IMR-90 (cell line): ENCODE measurements at regions not wholly inside any gene's neighbourhood (a gene's known extent, or its start where the extent isn't known, plus 50 kb on each side); places are given as distances from the start of the nearest gene placed in this dataset.

Source experiments
- ATAC-seq: fragments of 200-7000 bp; cut with Tn5 transposase; 2 replicates; pipeline ENCODE4 v1.9.1; 2020; ENCODE audit warnings: low read depth, mild to moderate bottlenecking, moderate library complexity
- BruUV-seq: library from RNA; stranded (reverse); fragments of 400-500 nt; replicated peaks from 2 replicates; lab custom pipeline; 2021; lab: Mats Ljungman, UMichigan
- CTCF ChIA-PET: fragments of 300-600 bp; formaldehyde crosslinking; extraction: SDS; loops from one replicate; lab custom pipeline; 2021; ENCODE audit warnings: antibody characterized with exemption; lab: Yijun Ruan, JAX
- POLR2A ChIA-PET: fragments of 300-600 bp; sonication (Branson Sonifier 250); formaldehyde crosslinking; loops from one replicate; lab custom pipeline; 2022; ENCODE audit warnings: antibody characterized with exemption; ENCODE audit not compliant: unreplicated experiment; lab: Charles Lee
- DNase-seq: peaks from one replicate; pipeline ENCODE4 v3.0.0; 2013
- H2AFZ ChIP-seq: replicated peaks from 2 replicates; pipeline ENCODE3; 2013; ENCODE audit warnings: low read length, mild to moderate bottlenecking; ENCODE audit not compliant: poor library complexity
- H2AK5ac ChIP-seq: 2 replicates; pipeline ENCODE4 v1.6.1; 2013; ENCODE audit warnings: low read depth, low read length, inconsistent platforms
- H2AK9ac ChIP-seq: replicated peaks from 2 replicates; pipeline ENCODE3; 2013; ENCODE audit warnings: mild to moderate bottlenecking, low read depth, low read length, moderate library complexity; ENCODE audit not compliant: poor library complexity
- H2BK120ac ChIP-seq: 2 replicates; pipeline ENCODE4 v1.6.1; 2013; ENCODE audit warnings: low read depth, low read length, inconsistent platforms
- H2BK15ac ChIP-seq: 3 replicates; pipeline ENCODE4 v1.6.1; 2013; ENCODE audit warnings: low read depth, low read length, inconsistent platforms
- H2BK20ac ChIP-seq: 2 replicates; pipeline ENCODE4 v1.6.1; 2013; ENCODE audit warnings: low read depth, mild to moderate bottlenecking, inconsistent platforms, low read length, moderate library complexity
- H2BK5ac ChIP-seq: 2 replicates; pipeline ENCODE4 v1.6.1; 2013; ENCODE audit warnings: mild to moderate bottlenecking, low read depth, low read length, inconsistent platforms; ENCODE audit not compliant: poor library complexity, severe bottlenecking
- H3K14ac ChIP-seq: replicated peaks from 2 replicates; pipeline ENCODE4 v1.6.1; 2013; ENCODE audit warnings: low read depth, low read length, inconsistent platforms
- H3K18ac ChIP-seq: 2 replicates; pipeline ENCODE4 v1.6.1; 2013; ENCODE audit warnings: low read depth, low read length, control low read depth
- H3K23ac ChIP-seq: 2 replicates; pipeline ENCODE4 v1.6.1; 2013; ENCODE audit warnings: low read depth, low read length, inconsistent platforms
- H3K27ac ChIP-seq: 2 replicates; pipeline ENCODE4 v1.5.1; 2013; ENCODE audit warnings: mild to moderate bottlenecking, control low read depth, low read length; ENCODE audit not compliant: insufficient read depth
- H3K27me3 ChIP-seq: 2 replicates; pipeline ENCODE4 v1.6.1; 2013; ENCODE audit warnings: low read length; ENCODE audit not compliant: control insufficient read depth, insufficient read depth
- H3K36me3 ChIP-seq: 2 replicates; pipeline ENCODE4 v1.6.1; 2013; ENCODE audit warnings: low read length, mixed read lengths; ENCODE audit not compliant: control insufficient read depth, insufficient read depth
- H3K4ac ChIP-seq: 2 replicates; pipeline ENCODE4 v1.6.1; 2013; ENCODE audit warnings: low read depth, low read length, inconsistent platforms
- H3K4me1 ChIP-seq: 2 replicates; pipeline ENCODE4 v1.6.1; 2013; ENCODE audit warnings: low read length, mixed read lengths; ENCODE audit not compliant: control insufficient read depth, insufficient read depth
- H3K4me2 ChIP-seq: 2 replicates; pipeline ENCODE4 v1.6.1; 2013; ENCODE audit warnings: low read depth, mild to moderate bottlenecking, control low read depth, low read length, moderate library complexity
- H3K4me3 ChIP-seq: 2 replicates; pipeline ENCODE4 v1.5.1; 2013; ENCODE audit warnings: low read depth, mild to moderate bottlenecking, control low read depth, low read length, moderate library complexity; ENCODE audit not compliant: insufficient read depth
- H3K56ac ChIP-seq: 2 replicates; pipeline ENCODE4 v1.6.1; 2013; ENCODE audit warnings: low read length, inconsistent platforms; ENCODE audit not compliant: insufficient read depth; ENCODE audit errors: extremely low read depth
- H3K79me1 ChIP-seq, 2 experiments: 2 replicates each; pipeline ENCODE4 v1.6.1; 2013; ENCODE audit warnings: low read length in 2 of 2, inconsistent platforms in 1 of 2, low read depth in 1 of 2
- H3K9ac ChIP-seq: 2 replicates; pipeline ENCODE4 v1.6.1; 2013; ENCODE audit warnings: low read depth, low read length, control low read depth
- H3K9me1 ChIP-seq: 2 replicates; pipeline ENCODE4 v1.6.1; 2013; ENCODE audit warnings: low read length, inconsistent platforms; ENCODE audit not compliant: insufficient read depth
- H3K9me3 ChIP-seq: 2 replicates; pipeline ENCODE4 v1.6.1; 2013; ENCODE audit warnings: low read length; ENCODE audit not compliant: control insufficient read depth, insufficient read depth
- H4K20me1 ChIP-seq: 2 replicates; pipeline ENCODE4 v1.6.1; 2013; ENCODE audit warnings: low read length, inconsistent platforms; ENCODE audit not compliant: insufficient read depth
- H4K5ac ChIP-seq: 2 replicates; pipeline ENCODE4 v1.6.1; 2013; ENCODE audit warnings: mild to moderate bottlenecking, low read depth, low read length, control low read depth
- H4K8ac ChIP-seq, 2 experiments: 2 replicates each; pipeline ENCODE4 v1.6.1; 2013; ENCODE audit warnings: low read depth in 2 of 2, low read length in 2 of 2, control low read depth in 1 of 2, inconsistent platforms in 1 of 2
- H4K91ac ChIP-seq: 2 replicates; pipeline ENCODE4 v1.6.1; 2013; ENCODE audit warnings: low read depth, low read length, inconsistent platforms; ENCODE audit not compliant: insufficient read depth
- BHLHE40 ChIP-seq: fragments of 150-350 bp; IDR thresholded peaks from 2 replicates; pipeline ENCODE4 v1.6.1; 2016; ENCODE audit warnings: mild to moderate bottlenecking, low read depth, low read length
- CEBPB ChIP-seq: IDR thresholded peaks from 2 replicates; pipeline ENCODE4 v1.6.1; 2012; ENCODE audit warnings: low read depth, low read length, improper control_type of control experiment
- CHD1 ChIP-seq: IDR thresholded peaks from 2 replicates; pipeline ENCODE4 v1.6.1; 2012; ENCODE audit warnings: low read depth, low read length, improper control_type of control experiment
- FOS ChIP-seq: fragments of 150-350 bp; IDR thresholded peaks from 2 replicates; pipeline ENCODE4 v1.6.1; 2016; ENCODE audit warnings: low read depth, low read length
- MAFK ChIP-seq: IDR thresholded peaks from 2 replicates; pipeline ENCODE4 v1.6.1; 2012; ENCODE audit warnings: low read depth, low read length, improper control_type of control experiment
- MAZ ChIP-seq: IDR thresholded peaks from 2 replicates; pipeline ENCODE4 v1.6.1; 2012; ENCODE audit warnings: low read depth, mild to moderate bottlenecking, low read length, improper control_type of control experiment, moderate library complexity, borderline replicate concordance
- MXI1 ChIP-seq: IDR thresholded peaks from 2 replicates; pipeline ENCODE4 v1.6.1; 2012; ENCODE audit warnings: low read depth, mild to moderate bottlenecking, low read length, moderate library complexity, borderline replicate concordance
- NFE2L2 ChIP-seq: fragments of 150-350 bp; IDR thresholded peaks from 2 replicates; pipeline ENCODE4 v1.6.1; 2016; ENCODE audit warnings: low read depth, mild to moderate bottlenecking, low read length
- POLR2A ChIP-seq: IDR thresholded peaks from 2 replicates; pipeline ENCODE4 v1.6.1; 2012; ENCODE audit warnings: mild to moderate bottlenecking, low read depth, low read length
- RAD21 ChIP-seq: IDR thresholded peaks from 2 replicates; pipeline ENCODE4 v1.6.1; 2012; ENCODE audit warnings: low read length, improper control_type of control experiment
- RCOR1 ChIP-seq: IDR thresholded peaks from 2 replicates; pipeline ENCODE4 v1.6.1; 2012; ENCODE audit warnings: mild to moderate bottlenecking, low read length, improper control_type of control experiment; ENCODE audit not compliant: insufficient replicate concordance
- RFX5 ChIP-seq: IDR thresholded peaks from 2 replicates; pipeline ENCODE4 v1.8.0; 2012; ENCODE audit warnings: low read depth, mild to moderate bottlenecking, low read length, moderate library complexity
- SMC3 ChIP-seq: fragments of 150-350 bp; IDR thresholded peaks from 2 replicates; pipeline ENCODE4 v1.6.1; 2016; ENCODE audit warnings: low read depth, mild to moderate bottlenecking, antibody characterized with exemption, low read length, moderate library complexity
- WGBS, 2 experiments: methylation state at CpG; one replicate each; pipeline versions ENCODE4 v1.1.5 to v1.1.7; 2013; ENCODE audit warnings: missing lambda C conversion rate in 2 of 2; ENCODE audit not compliant: insufficient read length in 1 of 2; ENCODE audit errors: extremely low coverage in 2 of 2; 5-methylcytosine and 5-hydroxymethylcytosine counted together
- dilution Hi-C: fragments of 300-500 bp; cut with HindIII; formaldehyde crosslinking; loops from one replicate; pipeline ENCODE4 v1.14.3; 2018; ENCODE audit warnings: low sequenced_read_pairs; ENCODE audit not compliant: unreplicated experiment
- in situ Hi-C: fragments of 300-500 bp; cut with MboI; formaldehyde crosslinking; loops from 3 replicates; pipeline ENCODE4 v1.14.3; 2019; ENCODE audit warnings: low sequenced_read_pairs, inconsistent platforms, mixed read lengths
- intact Hi-C: fragments of 100-400 bp; cut with micrococcal nuclease; formaldehyde crosslinking; loops from 2 replicates; pipeline ENCODE4 v1.10.0; 2022
- TF ChIP-seq, protein P1 (sequence below): fragments of 150-350 bp; IDR thresholded peaks from 2 replicates; pipeline ENCODE4 v1.6.1; 2017; ENCODE audit warnings: mild to moderate bottlenecking, antibody characterized with exemption, low read length, low read depth
- TF ChIP-seq, protein P2 (sequence below): conservative IDR thresholded peaks from 2 replicates; pipeline ENCODE4 v1.5.1; 2012; ENCODE audit warnings: mild to moderate bottlenecking, low read depth, low read length, improper control_type of control experiment
- TF ChIP-seq, protein P3 (sequence below): fragments of 150-350 bp; IDR thresholded peaks from 2 replicates; pipeline ENCODE4 v1.6.1; 2016; ENCODE audit warnings: low read depth, mild to moderate bottlenecking, low read length, moderate library complexity, borderline replicate concordance

DNA sequence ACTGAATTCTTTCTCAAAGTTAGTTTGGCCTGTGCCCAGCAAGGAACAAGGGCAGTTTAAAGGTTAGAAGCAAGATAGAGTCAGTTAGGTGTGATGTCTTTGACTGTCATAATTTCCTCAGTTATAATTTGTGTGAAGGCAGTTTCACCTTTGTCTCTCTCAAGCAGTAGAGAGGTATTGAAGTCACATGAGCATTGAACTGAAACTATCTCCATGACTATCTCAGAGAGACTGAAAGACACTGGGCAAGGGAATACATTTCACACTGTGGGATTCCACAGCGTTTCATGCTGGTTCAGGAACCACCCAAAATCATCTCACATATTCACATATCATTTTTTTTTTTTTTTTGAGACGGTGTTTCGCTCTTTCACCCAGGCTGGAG lies 366.1 kb downstream of the PREX1 start:
- H3K9ac ChIP-seq, result no peak overlapping the region
- ATAC-seq (no peak), DNase-seq (no peak)
- no CpG with 5 or more reads among the region's 3 CpGs for WGBS, 2 experiments
- no peak overlapping the region for H3K27ac ChIP-seq
- TF ChIP-seq NFE2L2 (no peak), RAD21 (no peak), MXI1 (no peak), RFX5 (no peak), MAFK (no peak), FOS (no peak), RCOR1 (no peak), POLR2A (no peak), MAZ (no peak), BHLHE40 (no peak), CHD1 (no peak), SMC3 (no peak), CEBPB (no peak)
- TF ChIP-seq, protein P1, sequence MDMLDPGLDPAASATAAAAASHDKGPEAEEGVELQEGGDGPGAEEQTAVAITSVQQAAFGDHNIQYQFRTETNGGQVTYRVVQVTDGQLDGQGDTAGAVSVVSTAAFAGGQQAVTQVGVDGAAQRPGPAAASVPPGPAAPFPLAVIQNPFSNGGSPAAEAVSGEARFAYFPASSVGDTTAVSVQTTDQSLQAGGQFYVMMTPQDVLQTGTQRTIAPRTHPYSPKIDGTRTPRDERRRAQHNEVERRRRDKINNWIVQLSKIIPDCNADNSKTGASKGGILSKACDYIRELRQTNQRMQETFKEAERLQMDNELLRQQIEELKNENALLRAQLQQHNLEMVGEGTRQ, result no peak
- TF ChIP-seq, protein P2, sequence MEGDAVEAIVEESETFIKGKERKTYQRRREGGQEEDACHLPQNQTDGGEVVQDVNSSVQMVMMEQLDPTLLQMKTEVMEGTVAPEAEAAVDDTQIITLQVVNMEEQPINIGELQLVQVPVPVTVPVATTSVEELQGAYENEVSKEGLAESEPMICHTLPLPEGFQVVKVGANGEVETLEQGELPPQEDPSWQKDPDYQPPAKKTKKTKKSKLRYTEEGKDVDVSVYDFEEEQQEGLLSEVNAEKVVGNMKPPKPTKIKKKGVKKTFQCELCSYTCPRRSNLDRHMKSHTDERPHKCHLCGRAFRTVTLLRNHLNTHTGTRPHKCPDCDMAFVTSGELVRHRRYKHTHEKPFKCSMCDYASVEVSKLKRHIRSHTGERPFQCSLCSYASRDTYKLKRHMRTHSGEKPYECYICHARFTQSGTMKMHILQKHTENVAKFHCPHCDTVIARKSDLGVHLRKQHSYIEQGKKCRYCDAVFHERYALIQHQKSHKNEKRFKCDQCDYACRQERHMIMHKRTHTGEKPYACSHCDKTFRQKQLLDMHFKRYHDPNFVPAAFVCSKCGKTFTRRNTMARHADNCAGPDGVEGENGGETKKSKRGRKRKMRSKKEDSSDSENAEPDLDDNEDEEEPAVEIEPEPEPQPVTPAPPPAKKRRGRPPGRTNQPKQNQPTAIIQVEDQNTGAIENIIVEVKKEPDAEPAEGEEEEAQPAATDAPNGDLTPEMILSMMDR, result no peak
- TF ChIP-seq, protein P3, sequence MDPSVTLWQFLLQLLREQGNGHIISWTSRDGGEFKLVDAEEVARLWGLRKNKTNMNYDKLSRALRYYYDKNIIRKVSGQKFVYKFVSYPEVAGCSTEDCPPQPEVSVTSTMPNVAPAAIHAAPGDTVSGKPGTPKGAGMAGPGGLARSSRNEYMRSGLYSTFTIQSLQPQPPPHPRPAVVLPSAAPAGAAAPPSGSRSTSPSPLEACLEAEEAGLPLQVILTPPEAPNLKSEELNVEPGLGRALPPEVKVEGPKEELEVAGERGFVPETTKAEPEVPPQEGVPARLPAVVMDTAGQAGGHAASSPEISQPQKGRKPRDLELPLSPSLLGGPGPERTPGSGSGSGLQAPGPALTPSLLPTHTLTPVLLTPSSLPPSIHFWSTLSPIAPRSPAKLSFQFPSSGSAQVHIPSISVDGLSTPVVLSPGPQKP, result no peak
- H3K56ac ChIP-seq, result no peak overlapping the region
- POLR2A ChIA-PET, result no interaction called here
- CTCF ChIA-PET, result no interaction called here
- no peak overlapping the region for H2AK5ac ChIP-seq
- H2BK15ac ChIP-seq, result no peak overlapping the region
- no peaks in the 10 kb centered on the region for H3K9me1 ChIP-seq
- intact Hi-C loops (no loop called here), dilution Hi-C loops (no loop called here), in situ Hi-C loops (no loop called here)
- H4K20me1 ChIP-seq, result no peaks in the 10 kb centered on the region
- no peak overlapping the region for H4K8ac ChIP-seq
- H3K18ac ChIP-seq, result no peak overlapping the region
- no peak overlapping the region for H2BK20ac ChIP-seq
- H4K5ac ChIP-seq, result no peak overlapping the region
- H3K27me3 ChIP-seq, result peaks cover 2% of the 10 kb centered on the region; the same call in 1 of the 2 replicates
- H2AFZ ChIP-seq, result no peak overlapping the region
- no peak overlapping the region for H4K91ac ChIP-seq
- H2BK5ac ChIP-seq, result no peak overlapping the region
- no peak overlapping the region for H3K4me3 ChIP-seq
- no peaks in the 10 kb centered on the region for H3K9me3 ChIP-seq
- no peak overlapping the region for H3K14ac ChIP-seq
- no peak overlapping the region for H3K4me2 ChIP-seq
- BruUV-seq, result no TSS peak
- no peak overlapping the region for H2AK9ac ChIP-seq
- H3K23ac ChIP-seq, result no peak overlapping the region
- H3K4ac ChIP-seq, result no peak overlapping the region
- no peaks in the 10 kb centered on the region for H3K4me1 ChIP-seq
- H3K79me1 ChIP-seq, result no peaks in the 10 kb centered on the region
- no peaks in the 10 kb centered on the region for H3K36me3 ChIP-seq
- H2BK120ac ChIP-seq, result no peak overlapping the region
